K562 (cell line): ENCODE measurements at regions not wholly inside any gene's neighbourhood (a gene's known extent, or its start where the extent isn't known, plus 50 kb on each side); places are given as distances from the start of the nearest gene placed in this dataset.
"Not testable (repeated sequence)": the region's sequence is repeated elsewhere in the genome, so short reads cannot be mapped to it uniquely, and the experiment has no call there.

ENCODE experiments used
- C11orf30 ChIP-seq: fragments of 450-650 bp; IDR thresholded peaks from 2 replicates; pipeline ENCODE4 v1.6.1; 2016; ENCODE audit warnings: low read depth, mild to moderate bottlenecking
- ELF1 ChIP-seq: fragments of 200-800 bp; sonication (Bioruptor generic); IDR thresholded peaks from 2 replicates; pipeline ENCODE4 v1.6.1; 2016; ENCODE audit warnings: missing genetic modification characterization, missing compliant biosample characterization
- FOXA3 ChIP-seq, 2 experiments: fragments of 450-650 bp in 1 of 2; sonication (generic) in 1 of 2; formaldehyde crosslinking; IDR thresholded peaks in 1 of 2; conservative IDR thresholded peaks in 1 of 2; 2 replicates each; pipeline versions ENCODE4 v1.4.0 to v1.8.0; 2020 to 2022; ENCODE audit warnings: mild to moderate bottlenecking in 2 of 2, missing genetic modification reagents in 1 of 2
- GTF2F1 ChIP-seq: IDR thresholded peaks from 2 replicates; pipeline ENCODE4 v1.6.1; 2011; ENCODE audit warnings: low read depth, low read length, improper control_type of control experiment
- KDM5B ChIP-seq: fragments of 200-600 bp; sonication (generic); IDR thresholded peaks from 2 replicates; pipeline ENCODE4 v1.6.1; 2012; ENCODE audit warnings: low read depth, mild to moderate bottlenecking, moderate library complexity, low read length, control low read depth, inconsistent platforms; ENCODE audit not compliant: insufficient replicate concordance
- MYNN ChIP-seq, 2 experiments: sonication (generic); formaldehyde crosslinking in 1 of 2; IDR thresholded peaks; 2 replicates each; pipeline versions ENCODE4 v1.5.0 to v1.6.1; 2016 to 2020; ENCODE audit warnings: antibody characterized with exemption in 1 of 2, missing genetic modification reagents in 1 of 2
- NFRKB ChIP-seq: fragments of 450-650 bp; IDR thresholded peaks from 2 replicates; pipeline ENCODE4 v1.6.1; 2016; ENCODE audit warnings: low read depth
- POU5F1 ChIP-seq: fragments of 150-350 bp; IDR thresholded peaks from 2 replicates; pipeline ENCODE4 v1.6.1; 2014; ENCODE audit warnings: borderline replicate concordance, low read length, low read depth, mild to moderate bottlenecking; ENCODE audit not compliant: partially characterized antibody
- RCOR1 ChIP-seq, 2 experiments: IDR thresholded peaks; 2 replicates each; pipeline ENCODE4 v1.6.1; 2012; ENCODE audit warnings: low read depth in 2 of 2, low read length in 2 of 2, borderline replicate concordance in 1 of 2, improper control_type of control experiment in 1 of 2
- RNF2 ChIP-seq: sonication (generic); IDR thresholded peaks from 2 replicates; pipeline ENCODE4 v1.6.1; 2016
- TAF7 ChIP-seq: fragments of 450-650 bp; IDR thresholded peaks from 2 replicates; pipeline ENCODE4 v1.6.1; 2016; ENCODE audit warnings: missing genetic modification characterization, missing compliant biosample characterization
- YY1 ChIP-seq, 3 experiments: IDR thresholded peaks; 2 replicates each; pipeline ENCODE4 v1.6.1; 2011; ENCODE audit warnings: low read length in 2 of 3, mild to moderate bottlenecking in 2 of 3, moderate library complexity in 2 of 3, borderline replicate concordance in 1 of 3, control low read depth in 1 of 3, low read depth in 1 of 3; ENCODE audit not compliant: insufficient read depth in 3 of 3, insufficient replicate concordance in 2 of 3, control insufficient read depth in 1 of 3, insufficient read length in 1 of 3; ENCODE audit errors: extremely low read depth in 1 of 3
- ZNF766 ChIP-seq: fragments of 200-800 bp; sonication (Bioruptor generic); conservative IDR thresholded peaks from 2 replicates; pipeline ENCODE4 v1.6.1; 2016; ENCODE audit warnings: missing genetic modification characterization, missing compliant biosample characterization
- TF ChIP-seq, protein P1 (sequence below): fragments of 200-800 bp; sonication (Bioruptor generic); IDR thresholded peaks from 2 replicates; pipeline ENCODE4 v1.6.1; 2017; ENCODE audit warnings: missing genetic modification characterization, missing compliant biosample characterization
- TF ChIP-seq, protein P2 (sequence below): sonication (generic); formaldehyde crosslinking; IDR thresholded peaks from 2 replicates; pipeline ENCODE4 v1.8.0; 2022; ENCODE audit warnings: mild to moderate bottlenecking, missing genetic modification reagents
- TF ChIP-seq, protein P3 (sequence below), 2 experiments: fragments of 450-650 bp; IDR thresholded peaks; 2 replicates each; pipeline ENCODE4 v1.6.1; 2016
- TF ChIP-seq, protein P4 (sequence below), 2 experiments: fragments of 450-650 bp; conservative IDR thresholded peaks; 2 replicates each; pipeline ENCODE4 v1.6.1; 2017; ENCODE audit warnings: mild to moderate bottlenecking in 2 of 2, moderate library complexity in 2 of 2
- TF ChIP-seq, protein P5 (sequence below), 2 experiments: IDR thresholded peaks; 2 replicates each; pipeline ENCODE4 v1.6.1; 2011; ENCODE audit warnings: borderline replicate concordance in 1 of 2, control low read depth in 1 of 2, low read depth in 1 of 2, low read length in 1 of 2, mild to moderate bottlenecking in 1 of 2, mixed read lengths in 1 of 2, moderate library complexity in 1 of 2; ENCODE audit not compliant: insufficient read depth in 1 of 2, insufficient read length in 1 of 2, poor library complexity in 1 of 2, severe bottlenecking in 1 of 2; ENCODE audit errors: extremely low read depth in 1 of 2

GRCh38 chr9:40991741-40992471, 136.6 kb downstream of the FOXD4L6 start (continued):
- TF ChIP-seq, protein P1, sequence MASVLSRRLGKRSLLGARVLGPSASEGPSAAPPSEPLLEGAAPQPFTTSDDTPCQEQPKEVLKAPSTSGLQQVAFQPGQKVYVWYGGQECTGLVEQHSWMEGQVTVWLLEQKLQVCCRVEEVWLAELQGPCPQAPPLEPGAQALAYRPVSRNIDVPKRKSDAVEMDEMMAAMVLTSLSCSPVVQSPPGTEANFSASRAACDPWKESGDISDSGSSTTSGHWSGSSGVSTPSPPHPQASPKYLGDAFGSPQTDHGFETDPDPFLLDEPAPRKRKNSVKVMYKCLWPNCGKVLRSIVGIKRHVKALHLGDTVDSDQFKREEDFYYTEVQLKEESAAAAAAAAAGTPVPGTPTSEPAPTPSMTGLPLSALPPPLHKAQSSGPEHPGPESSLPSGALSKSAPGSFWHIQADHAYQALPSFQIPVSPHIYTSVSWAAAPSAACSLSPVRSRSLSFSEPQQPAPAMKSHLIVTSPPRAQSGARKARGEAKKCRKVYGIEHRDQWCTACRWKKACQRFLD (CRISPR knock-in tag), result 0 out of 2 replicates have a peak, but pooled peaks have one; percentile 43
- peak; percentile 28; the same call in 1 of the 2 replicates for TF ChIP-seq C11orf30
- peak; percentile 47 to 86 (median 82) for TF ChIP-seq YY1 (IDR thresholded peaks at IDR 0.05; ENCODE audit: borderline replicate concordance in 1 of 3, control insufficient read depth in 1 of 3, extremely low read depth in 1 of 3, insufficient read depth in 3 of 3, insufficient read length in 1 of 3, insufficient replicate concordance in 2 of 3, low read depth in 1 of 3, low read length in 2 of 3)
- peak; percentile 77 to 88 for TF ChIP-seq RCOR1 (IDR thresholded peaks at IDR 0.05; ENCODE audit: borderline replicate concordance in 1 of 2, low read depth in 2 of 2, low read length in 2 of 2)
- TF ChIP-seq, protein P2, sequence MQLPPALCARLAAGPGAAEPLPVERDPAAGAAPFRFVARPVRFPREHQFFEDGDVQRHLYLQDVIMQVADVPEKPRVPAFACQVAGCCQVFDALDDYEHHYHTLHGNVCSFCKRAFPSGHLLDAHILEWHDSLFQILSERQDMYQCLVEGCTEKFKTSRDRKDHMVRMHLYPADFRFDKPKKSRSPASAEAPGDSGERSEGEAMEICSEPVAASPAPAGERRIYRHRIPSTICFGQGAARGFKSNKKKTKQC (CRISPR knock-in tag), result peak; percentile 79; the same call in 1 of the 2 replicates
- TF ChIP-seq, protein P3, sequence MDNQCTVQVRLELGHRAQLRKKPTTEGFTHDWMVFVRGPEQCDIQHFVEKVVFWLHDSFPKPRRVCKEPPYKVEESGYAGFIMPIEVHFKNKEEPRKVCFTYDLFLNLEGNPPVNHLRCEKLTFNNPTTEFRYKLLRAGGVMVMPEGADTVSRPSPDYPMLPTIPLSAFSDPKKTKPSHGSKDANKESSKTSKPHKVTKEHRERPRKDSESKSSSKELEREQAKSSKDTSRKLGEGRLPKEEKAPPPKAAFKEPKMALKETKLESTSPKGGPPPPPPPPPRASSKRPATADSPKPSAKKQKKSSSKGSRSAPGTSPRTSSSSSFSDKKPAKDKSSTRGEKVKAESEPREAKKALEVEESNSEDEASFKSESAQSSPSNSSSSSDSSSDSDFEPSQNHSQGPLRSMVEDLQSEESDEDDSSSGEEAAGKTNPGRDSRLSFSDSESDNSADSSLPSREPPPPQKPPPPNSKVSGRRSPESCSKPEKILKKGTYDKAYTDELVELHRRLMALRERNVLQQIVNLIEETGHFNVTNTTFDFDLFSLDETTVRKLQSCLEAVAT (IDR thresholded peaks at IDR 0.05), result peak in 1 of 2 experiments; percentile 66; a peak in 2 of 4 replicates
- peak; percentile 74 for TF ChIP-seq RNF2
- TF ChIP-seq, protein P4, sequence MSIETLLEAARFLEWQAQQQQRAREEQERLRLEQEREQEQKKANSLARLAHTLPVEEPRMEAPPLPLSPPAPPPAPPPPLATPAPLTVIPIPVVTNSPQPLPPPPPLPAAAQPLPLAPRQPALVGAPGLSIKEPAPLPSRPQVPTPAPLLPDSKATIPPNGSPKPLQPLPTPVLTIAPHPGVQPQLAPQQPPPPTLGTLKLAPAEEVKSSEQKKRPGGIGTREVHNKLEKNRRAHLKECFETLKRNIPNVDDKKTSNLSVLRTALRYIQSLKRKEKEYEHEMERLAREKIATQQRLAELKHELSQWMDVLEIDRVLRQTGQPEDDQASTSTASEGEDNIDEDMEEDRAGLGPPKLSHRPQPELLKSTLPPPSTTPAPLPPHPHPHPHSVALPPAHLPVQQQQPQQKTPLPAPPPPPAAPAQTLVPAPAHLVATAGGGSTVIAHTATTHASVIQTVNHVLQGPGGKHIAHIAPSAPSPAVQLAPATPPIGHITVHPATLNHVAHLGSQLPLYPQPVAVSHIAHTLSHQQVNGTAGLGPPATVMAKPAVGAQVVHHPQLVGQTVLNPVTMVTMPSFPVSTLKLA (conservative IDR thresholded peaks at IDR 0.05), result peak; percentile 43 to 75; a peak in 2 of 4 replicates
- peak; percentile 80; the same call in 1 of the 2 replicates for TF ChIP-seq NFRKB
- TF ChIP-seq MYNN (IDR thresholded peaks at IDR 0.05), result 0 out of 2 replicates have a peak, but pooled peaks have one; percentile 18
- TF ChIP-seq MYNN (CRISPR knock-in tag; IDR thresholded peaks at IDR 0.05), result not testable (repeated sequence)
- peak; percentile 86 for TF ChIP-seq KDM5B
- TF ChIP-seq, protein P5, sequence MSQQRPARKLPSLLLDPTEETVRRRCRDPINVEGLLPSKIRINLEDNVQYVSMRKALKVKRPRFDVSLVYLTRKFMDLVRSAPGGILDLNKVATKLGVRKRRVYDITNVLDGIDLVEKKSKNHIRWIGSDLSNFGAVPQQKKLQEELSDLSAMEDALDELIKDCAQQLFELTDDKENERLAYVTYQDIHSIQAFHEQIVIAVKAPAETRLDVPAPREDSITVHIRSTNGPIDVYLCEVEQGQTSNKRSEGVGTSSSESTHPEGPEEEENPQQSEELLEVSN (IDR thresholded peaks at IDR 0.05; ENCODE audit: borderline replicate concordance in 1 of 2, extremely low read depth in 1 of 2, insufficient read depth in 1 of 2, insufficient read length in 1 of 2, low read depth in 1 of 2, low read length in 1 of 2, poor library complexity in 1 of 2, severe bottlenecking in 1 of 2), result peak; percentile 65 to 88
- peak; percentile 99 for TF ChIP-seq ELF1 (tag)
- 0 out of 2 replicates have a peak, but pooled peaks have one; percentile 52 for TF ChIP-seq GTF2F1
- TF ChIP-seq TAF7 (tag), result peak; percentile 71
- 0 out of 4 replicates have a peak, but pooled peaks of 1 of the 2 experiments have one; percentile 33 for TF ChIP-seq FOXA3 (CRISPR knock-in tag; conservative IDR thresholded peaks at IDR 0.05 in 1 of 2, IDR thresholded peaks at IDR 0.05 in 1 of 2)
- TF ChIP-seq POU5F1, result peak; percentile 93
- TF ChIP-seq ZNF766 (CRISPR knock-in tag), result peak; percentile 65
